ENCODE measurements at regions not wholly inside any gene's neighbourhood (a gene's known extent, or its start where the extent isn't known, plus 50 kb on each side); places are given as distances from the start of the nearest gene placed in this dataset.
A peak's percentile ranks its signal among the peaks of the same experiment; 100 is the strongest.

DNA sequence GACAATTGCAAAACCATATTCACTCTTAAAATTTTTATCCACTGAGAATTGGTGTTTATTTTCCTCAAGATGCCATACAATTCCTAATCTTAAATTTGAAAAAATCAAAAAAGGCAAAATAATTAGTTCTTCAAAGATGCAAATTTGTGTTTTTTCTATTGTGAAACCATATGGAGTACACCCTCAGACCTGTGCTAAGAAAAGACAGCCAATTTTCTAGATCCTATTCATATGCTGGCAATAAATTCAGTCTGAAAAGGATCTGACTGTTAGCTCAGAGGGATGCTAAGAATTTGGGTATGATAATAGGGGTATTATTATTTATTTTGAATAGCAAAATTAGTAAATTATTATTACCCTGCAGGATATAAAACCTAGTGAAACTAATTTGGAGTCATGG is 476.9 kb upstream of the SYT1 start:
- H3K4me3 ChIP-seq (ENCODE audit: insufficient read depth in 1 of 2, low read depth in 1 of 2, low read length in 2 of 2) = no peak overlapping the region
- no peak overlapping the region for H4K8ac ChIP-seq (ENCODE audit: low read length)
- no peak overlapping the region for H2BK15ac ChIP-seq (ENCODE audit: low read depth, poor library complexity, severe bottlenecking)
- H4K91ac ChIP-seq (ENCODE audit: low read length) = no peak overlapping the region
- no peak overlapping the region for H3K9ac ChIP-seq (ENCODE audit: low read length)
- H2BK12ac ChIP-seq (ENCODE audit: low read length in 2 of 2) = no peak overlapping the region
- no peak overlapping the region for H3K4ac ChIP-seq (ENCODE audit: low read depth in 1 of 2, low read length in 2 of 2)
- H2BK5ac ChIP-seq (ENCODE audit: low read depth, low read length, poor library complexity, severe bottlenecking) = no peak overlapping the region
- H3K18ac ChIP-seq (ENCODE audit: low read depth in 1 of 2, low read length in 2 of 2) = no peak overlapping the region
- no peak overlapping the region for H3K27ac ChIP-seq (ENCODE audit: low read length, poor library complexity, severe bottlenecking)
- H3K79me1 ChIP-seq (replicated peaks; ENCODE audit: low read length, poor library complexity, severe bottlenecking) = no peaks in the 10 kb centered on the region
- no peak overlapping the region for H2AFZ ChIP-seq (ENCODE audit: low read depth, low read length)
- H3K4me1 ChIP-seq (ENCODE audit: control insufficient read depth, insufficient read depth, low read depth, low read length) = no peaks in the 10 kb centered on the region
- no peaks in the 10 kb centered on the region for H3K9me3 ChIP-seq (ENCODE audit: control insufficient read depth, low read length)
- H3K36me3 ChIP-seq (ENCODE audit: control insufficient read depth in 1 of 2, insufficient read depth in 2 of 2, low read depth in 1 of 2, low read length in 2 of 2) = no peaks in the 10 kb centered on the region
- H3K27me3 ChIP-seq (ENCODE audit: control insufficient read depth in 1 of 2, insufficient read depth in 1 of 2, low read length in 2 of 2) = no peaks in the 10 kb centered on the region
- H3K4me2 ChIP-seq (ENCODE audit: low read length, poor library complexity, severe bottlenecking) = no peak overlapping the region
- H3K23ac ChIP-seq (ENCODE audit: low read length in 2 of 2) = no peak overlapping the region
- DNase-seq = no peak
- H2BK120ac ChIP-seq (ENCODE audit: low read depth, low read length) = no peak overlapping the region
- H2AK5ac ChIP-seq (ENCODE audit: low read length, severe bottlenecking) = no peak overlapping the region
- H3K14ac ChIP-seq (ENCODE audit: low read length in 2 of 2) = no peak overlapping the region

DNA sequence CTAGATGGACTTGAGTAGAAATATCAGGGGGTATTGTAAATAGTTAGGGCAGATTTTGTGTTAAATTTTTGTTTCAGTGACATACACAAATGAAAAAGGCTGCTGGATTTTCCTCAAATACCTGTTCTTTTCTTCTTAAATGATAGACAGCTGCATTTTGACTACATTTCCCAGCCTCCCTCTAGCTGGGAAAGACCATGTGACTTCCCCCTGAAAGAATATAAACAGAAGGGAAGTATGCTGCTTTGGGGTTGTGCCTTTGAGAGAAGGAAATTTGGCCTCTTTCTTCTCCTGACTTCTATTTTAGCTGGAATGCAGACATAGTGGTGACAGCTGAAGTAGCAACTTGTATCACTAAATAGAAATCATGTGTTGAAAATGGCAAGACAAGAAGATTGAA is 476.1 kb upstream of the SYT1 start:
- H3K27me3 ChIP-seq (ENCODE audit: control insufficient read depth in 1 of 2, insufficient read depth in 1 of 2, low read length in 2 of 2) = no peaks in the 10 kb centered on the region
- no peak overlapping the region for H3K4me2 ChIP-seq (ENCODE audit: low read length, poor library complexity, severe bottlenecking)
- H4K8ac ChIP-seq (ENCODE audit: low read length) = no peak overlapping the region
- H4K91ac ChIP-seq (ENCODE audit: low read length) = no peak overlapping the region
- no peak overlapping the region for H3K4me3 ChIP-seq (ENCODE audit: insufficient read depth in 1 of 2, low read depth in 1 of 2, low read length in 2 of 2)
- no peak overlapping the region for H3K23ac ChIP-seq (ENCODE audit: low read length in 2 of 2)
- H3K4ac ChIP-seq (ENCODE audit: low read depth in 1 of 2, low read length in 2 of 2) = no peak overlapping the region
- no peak overlapping the region for H2AK5ac ChIP-seq (ENCODE audit: low read length, severe bottlenecking)
- H2BK5ac ChIP-seq (ENCODE audit: low read depth, low read length, poor library complexity, severe bottlenecking) = no peak overlapping the region
- H2BK12ac ChIP-seq (ENCODE audit: low read length in 2 of 2) = no peak overlapping the region
- no peak for DNase-seq
- H2AFZ ChIP-seq (ENCODE audit: low read depth, low read length) = no peak overlapping the region
- no peaks in the 10 kb centered on the region for H3K79me1 ChIP-seq (replicated peaks; ENCODE audit: low read length, poor library complexity, severe bottlenecking)
- H3K9ac ChIP-seq (ENCODE audit: low read length) = no peak overlapping the region
- H3K14ac ChIP-seq (ENCODE audit: low read length in 2 of 2) = no peak overlapping the region
- H3K27ac ChIP-seq (ENCODE audit: low read length, poor library complexity, severe bottlenecking) = no peak overlapping the region
- H3K4me1 ChIP-seq (ENCODE audit: control insufficient read depth, insufficient read depth, low read depth, low read length) = no peaks in the 10 kb centered on the region
- no peak overlapping the region for H3K18ac ChIP-seq (ENCODE audit: low read depth in 1 of 2, low read length in 2 of 2)
- no peak overlapping the region for H2BK120ac ChIP-seq (ENCODE audit: low read depth, low read length)
- H3K9me3 ChIP-seq (ENCODE audit: control insufficient read depth, low read length) = no peaks in the 10 kb centered on the region
- H2BK15ac ChIP-seq (ENCODE audit: low read depth, poor library complexity, severe bottlenecking) = no peak overlapping the region
- H3K36me3 ChIP-seq (ENCODE audit: control insufficient read depth in 1 of 2, insufficient read depth in 2 of 2, low read depth in 1 of 2, low read length in 2 of 2) = no peaks in the 10 kb centered on the region

GRCh38 chr12:78390920-78391319 is 473.7 kb upstream of the SYT1 start:
- no peak overlapping the region for H2AK5ac ChIP-seq (ENCODE audit: low read length, severe bottlenecking)
- H3K4me3 ChIP-seq (ENCODE audit: insufficient read depth in 1 of 2, low read depth in 1 of 2, low read length in 2 of 2) = no peak overlapping the region
- H3K23ac ChIP-seq (ENCODE audit: low read length in 2 of 2) = no peak overlapping the region
- H3K27ac ChIP-seq (ENCODE audit: low read length, poor library complexity, severe bottlenecking) = no peak overlapping the region
- no peaks in the 10 kb centered on the region for H3K27me3 ChIP-seq (ENCODE audit: control insufficient read depth in 1 of 2, insufficient read depth in 1 of 2, low read length in 2 of 2)
- DNase-seq = no peak
- no peak overlapping the region for H2BK12ac ChIP-seq (ENCODE audit: low read length in 2 of 2)
- H3K14ac ChIP-seq (ENCODE audit: low read length in 2 of 2) = no peak overlapping the region
- 76% methylated on average over 3 of the region's 5 CpGs for WGBS
- no peaks in the 10 kb centered on the region for H3K4me1 ChIP-seq (ENCODE audit: control insufficient read depth, insufficient read depth, low read depth, low read length)
- no peak overlapping the region for H3K18ac ChIP-seq (ENCODE audit: low read depth in 1 of 2, low read length in 2 of 2)
- no peak overlapping the region for H3K4ac ChIP-seq (ENCODE audit: low read depth in 1 of 2, low read length in 2 of 2)
- no peak overlapping the region for H4K8ac ChIP-seq (ENCODE audit: low read length)
- H2AFZ ChIP-seq (ENCODE audit: low read depth, low read length) = no peak overlapping the region
- H4K91ac ChIP-seq (ENCODE audit: low read length) = no peak overlapping the region
- H3K9me3 ChIP-seq (ENCODE audit: control insufficient read depth, low read length) = no peaks in the 10 kb centered on the region
- H2BK15ac ChIP-seq (ENCODE audit: low read depth, poor library complexity, severe bottlenecking) = no peak overlapping the region
- no peak overlapping the region for H2BK120ac ChIP-seq (ENCODE audit: low read depth, low read length)
- H3K9ac ChIP-seq (ENCODE audit: low read length) = no peak overlapping the region
- no peaks in the 10 kb centered on the region for H3K79me1 ChIP-seq (replicated peaks; ENCODE audit: low read length, poor library complexity, severe bottlenecking)
- H3K36me3 ChIP-seq (ENCODE audit: control insufficient read depth in 1 of 2, insufficient read depth in 2 of 2, low read depth in 1 of 2, low read length in 2 of 2) = no peaks in the 10 kb centered on the region
- no peak overlapping the region for H3K4me2 ChIP-seq (ENCODE audit: low read length, poor library complexity, severe bottlenecking)
- no peak overlapping the region for H2BK5ac ChIP-seq (ENCODE audit: low read depth, low read length, poor library complexity, severe bottlenecking)

DNA sequence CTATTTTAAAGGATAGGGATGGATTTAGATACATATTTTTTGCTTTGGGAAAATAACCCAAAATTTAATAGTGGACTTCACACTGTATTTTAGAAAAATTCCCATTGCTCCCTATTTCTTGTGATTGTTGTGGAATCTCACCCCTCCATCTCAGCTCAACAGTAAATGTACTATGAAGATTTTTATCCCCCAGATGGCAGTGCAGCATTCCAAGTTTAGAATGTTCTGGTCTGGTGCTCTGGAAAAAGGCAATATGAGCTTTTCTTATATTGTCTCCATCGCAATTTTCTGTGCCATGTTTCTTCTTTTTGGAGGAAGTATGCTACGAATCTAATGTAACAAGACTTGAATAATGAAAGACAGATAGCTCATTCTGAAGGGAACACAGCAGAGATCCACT is 471.7 kb upstream of the SYT1 start:
- Histone ChIP-seq H4K8ac (ENCODE audit: low read length) (no peak overlapping the region), H2AK5ac (ENCODE audit: low read length, severe bottlenecking) (no peak overlapping the region), H2BK120ac (ENCODE audit: low read depth, low read length) (no peak overlapping the region), H3K4me2 (ENCODE audit: low read length, poor library complexity, severe bottlenecking) (no peak overlapping the region), H2BK5ac (ENCODE audit: low read depth, low read length, poor library complexity, severe bottlenecking) (no peak overlapping the region), H3K9ac (ENCODE audit: low read length) (no peak overlapping the region), H2BK15ac (ENCODE audit: low read depth, poor library complexity, severe bottlenecking) (no peak overlapping the region), H3K23ac (ENCODE audit: low read length in 2 of 2) (no peak overlapping the region), H2AFZ (ENCODE audit: low read depth, low read length) (no peak overlapping the region), H3K18ac (ENCODE audit: low read depth in 1 of 2, low read length in 2 of 2) (no peak overlapping the region), H3K14ac (ENCODE audit: low read length in 2 of 2) (no peak overlapping the region), H3K9me3 (ENCODE audit: control insufficient read depth, low read length) (no peaks in the 10 kb centered on the region), H3K79me1 (replicated peaks; ENCODE audit: low read length, poor library complexity, severe bottlenecking) (no peaks in the 10 kb centered on the region), H4K91ac (ENCODE audit: low read length) (no peak overlapping the region), H2BK12ac (ENCODE audit: low read length in 2 of 2) (no peak overlapping the region), H3K4me1 (ENCODE audit: control insufficient read depth, insufficient read depth, low read depth, low read length) (no peaks in the 10 kb centered on the region), H3K36me3 (ENCODE audit: control insufficient read depth in 1 of 2, insufficient read depth in 2 of 2, low read depth in 1 of 2, low read length in 2 of 2) (no peaks in the 10 kb centered on the region), H3K27ac (ENCODE audit: low read length, poor library complexity, severe bottlenecking) (no peak overlapping the region), H3K4me3 (ENCODE audit: insufficient read depth in 1 of 2, low read depth in 1 of 2, low read length in 2 of 2) (no peak overlapping the region), H3K27me3 (ENCODE audit: control insufficient read depth in 1 of 2, insufficient read depth in 1 of 2, low read length in 2 of 2) (peaks cover 0 to under 1% of the 10 kb centered on the region in 2 experiments), H3K4ac (ENCODE audit: low read depth in 1 of 2, low read length in 2 of 2) (no peak overlapping the region)
- 61% methylated on average over 2 of the region's 2 CpGs for whole genome bisulfite sequencing
- peak; percentile 44 for DNase-seq

Measured in mesenchymal stem cell (in vitro differentiated cells and primary cell).